Endodermal cell (in vitro differentiated cells): ENCODE measurements at regions not wholly inside any gene's neighbourhood (a gene's known extent, or its start where the extent isn't known, plus 50 kb on each side); places are given as distances from the start of the nearest gene placed in this dataset.

Source experiments
- DNase-seq: peaks from one replicate; pipeline ENCODE4 v3.0.0-alpha.2; 2017
- H3K27ac ChIP-seq: 2 replicates; pipeline ENCODE4 v1.5.1; 2013; ENCODE audit warnings: mild to moderate bottlenecking, low read depth, low read length, moderate library complexity
- H3K27me3 ChIP-seq: 2 replicates; pipeline ENCODE4 v1.6.1; 2013; ENCODE audit warnings: mild to moderate bottlenecking, low read length, moderate library complexity; ENCODE audit not compliant: insufficient read depth, control insufficient read depth, poor library complexity, severe bottlenecking
- H3K36me3 ChIP-seq: 2 replicates; pipeline ENCODE4 v1.7.0; 2013; ENCODE audit warnings: mild to moderate bottlenecking, low read length, moderate library complexity; ENCODE audit not compliant: control insufficient read depth, insufficient read depth
- H3K4me1 ChIP-seq: one replicate; pipeline ENCODE4 v1.7.0; 2013; ENCODE audit warnings: low read length; ENCODE audit not compliant: control insufficient read depth, insufficient read depth
- H3K4me3 ChIP-seq: 2 replicates; pipeline ENCODE4 v1.5.1; 2013; ENCODE audit warnings: mild to moderate bottlenecking, low read length, moderate library complexity
- H3K9ac ChIP-seq: 2 replicates; pipeline ENCODE4 v1.6.1; 2013; ENCODE audit warnings: mild to moderate bottlenecking, low read length, moderate library complexity; ENCODE audit not compliant: poor library complexity, severe bottlenecking; ENCODE audit errors: extremely low read depth
- H3K9me3 ChIP-seq: 2 replicates; pipeline ENCODE4 v1.6.1; 2013; ENCODE audit warnings: mild to moderate bottlenecking, low read length, moderate library complexity; ENCODE audit not compliant: control insufficient read depth
- H3K27ac Mint-ChIP-seq: 2 replicates; pipeline ENCODE4 v1.8.0; 2020; ENCODE audit warnings: mixed read lengths
- H3K27me3 Mint-ChIP-seq: 2 replicates; pipeline ENCODE4 v1.8.0; 2021; ENCODE audit warnings: mild to moderate bottlenecking, mixed read lengths; ENCODE audit not compliant: insufficient read depth
- H3K36me3 Mint-ChIP-seq: 2 replicates; pipeline ENCODE4 v1.8.0; 2020; ENCODE audit warnings: low read depth, mixed read lengths
- H3K4me1 Mint-ChIP-seq: 2 replicates; pipeline ENCODE4 v1.8.0; 2020; ENCODE audit warnings: mixed read lengths
- H3K4me3 Mint-ChIP-seq: 2 replicates; pipeline ENCODE4 v1.8.0; 2020; ENCODE audit warnings: mild to moderate bottlenecking, moderate library complexity, mixed read lengths
- H3K9me3 Mint-ChIP-seq: 2 replicates; pipeline ENCODE4 v1.8.0; 2020; ENCODE audit warnings: mild to moderate bottlenecking, mixed read lengths
- CTCF ChIP-seq: fragments of 200-600 bp; sonication (generic); conservative IDR thresholded peaks from 2 replicates; pipeline ENCODE4 v1.5.0; 2021; ENCODE audit warnings: antibody characterized with exemption, mild to moderate bottlenecking
- WGBS, 2 experiments: methylation state at CpG; one replicate each; pipeline versions ENCODE4 v1.1.5 to v1.1.7; 2013; ENCODE audit warnings: missing lambda C conversion rate in 2 of 2, mixed read lengths in 1 of 2; ENCODE audit not compliant: insufficient coverage in 1 of 2, insufficient read length in 1 of 2; 5-methylcytosine and 5-hydroxymethylcytosine counted together

GRCh38 chr11:130547761-130548490 is 99.5 kb downstream of the ADAMTS15 start:
- 77 to 80% methylated on average over 6 to 7 of the region's 7 CpGs for WGBS, 2 experiments
- H3K4me1 Mint-ChIP-seq: peaks cover 9% of the 10 kb centered on the region
- TF ChIP-seq CTCF: no peak
- H3K4me3 ChIP-seq: no peak overlapping the region
- H3K27me3 ChIP-seq: peaks cover 10% of the 10 kb centered on the region
- H3K9me3 Mint-ChIP-seq: peaks cover 8% of the 10 kb centered on the region
- H3K27ac ChIP-seq: no peak overlapping the region
- H3K36me3 Mint-ChIP-seq: no peaks in the 10 kb centered on the region
- H3K4me1 ChIP-seq: peaks cover 4% of the 10 kb centered on the region
- peaks cover 12% of the 10 kb centered on the region for H3K27me3 Mint-ChIP-seq
- H3K4me3 Mint-ChIP-seq: no peak overlapping the region
- H3K9me3 ChIP-seq: peaks cover 7% of the 10 kb centered on the region
- H3K36me3 ChIP-seq: no peaks in the 10 kb centered on the region
- H3K27ac Mint-ChIP-seq: no peak overlapping the region
- H3K9ac ChIP-seq: no peak overlapping the region
- DNase-seq: no peak

- Mint-ChIP-seq H3K27me3 (peaks cover 15% of the 10 kb centered on the region), H3K4me1 (peaks cover 9% of the 10 kb centered on the region), H3K36me3 (no peaks in the 10 kb centered on the region), H3K9me3 (peaks cover 5% of the 10 kb centered on the region), H3K4me3 (no peak overlapping the region), H3K27ac (no peak overlapping the region)
- Histone ChIP-seq H3K36me3 (no peaks in the 10 kb centered on the region), H3K9ac (no peak overlapping the region), H3K27ac (no peak overlapping the region), H3K4me1 (peaks cover 4% of the 10 kb centered on the region), H3K4me3 (no peak overlapping the region), H3K9me3 (peaks cover 2% of the 10 kb centered on the region), H3K27me3 (peaks cover 14% of the 10 kb centered on the region)
- TF ChIP-seq CTCF: no peak
- DNase-seq: no peak
- 100% methylated on average over 1 of the region's 1 CpG for WGBS, 2 experiments
These were observed 100.0 kb downstream of the ADAMTS15 start for GRCh38 chr11:130548491-130548833.

- H3K4me1 ChIP-seq: peaks cover 4% of the 10 kb centered on the region
- no peaks in the 10 kb centered on the region for H3K9me3 ChIP-seq
- Mint-ChIP-seq H3K36me3 (no peaks in the 10 kb centered on the region), H3K27me3 (peaks cover 16% of the 10 kb centered on the region), H3K4me1 (peaks cover 10% of the 10 kb centered on the region), H3K9me3 (peaks cover under 1% of the 10 kb centered on the region), H3K4me3 (no peak overlapping the region), H3K27ac (no peak overlapping the region)
- H3K27ac ChIP-seq: no peak overlapping the region
- H3K4me3 ChIP-seq: no peak overlapping the region
- peaks cover 14% of the 10 kb centered on the region for H3K27me3 ChIP-seq
- H3K36me3 ChIP-seq: no peaks in the 10 kb centered on the region
- peak; percentile 69 for DNase-seq
- peak; percentile 58 for TF ChIP-seq CTCF
- no peak overlapping the region for H3K9ac ChIP-seq
- WGBS, 2 experiments: 82 to 88% methylated on average over 3 to 4 of the region's 4 CpGs
These were observed 101.1 kb downstream of the ADAMTS15 start for GRCh38 chr11:130549393-130549999.
